Fibroblast of lung (primary cell): ENCODE measurements at regions not wholly inside any gene's neighbourhood (a gene's known extent, or its start where the extent isn't known, plus 50 kb on each side); places are given as distances from the start of the nearest gene placed in this dataset.

Experiments used
- DNase-seq, 2 donors: peaks; one replicate each; pipeline versions ENCODE4 v3.0.0 to v3.0.0-alpha.2; 2010; ENCODE audit warnings: low read depth in 2 of 2
- H2AFZ ChIP-seq: 2 replicates; pipeline ENCODE4 v1.5.1; 2012; ENCODE audit warnings: low read length, control low read depth, inconsistent platforms
- H3K27ac ChIP-seq: 2 replicates; pipeline ENCODE4 v1.5.1; 2011; ENCODE audit warnings: low read length, control low read depth; ENCODE audit not compliant: insufficient read depth
- H3K27me3 ChIP-seq: 2 replicates; pipeline ENCODE4 v1.5.1; 2011; ENCODE audit warnings: mild to moderate bottlenecking, low read length; ENCODE audit not compliant: control insufficient read depth, insufficient read depth
- H3K36me3 ChIP-seq: 2 replicates; pipeline ENCODE4 v1.5.1; 2011; ENCODE audit warnings: low read length; ENCODE audit not compliant: control insufficient read depth, insufficient read depth
- H3K4me1 ChIP-seq: 2 replicates; pipeline ENCODE4 v1.5.1; 2011; ENCODE audit warnings: low read length; ENCODE audit not compliant: control insufficient read depth, insufficient read depth; ENCODE audit errors: extremely low read depth
- H3K4me2 ChIP-seq: 2 replicates; pipeline ENCODE4 v1.5.1; 2011; ENCODE audit warnings: low read length, control low read depth; ENCODE audit not compliant: insufficient read depth; ENCODE audit errors: extremely low read depth
- H3K4me3 ChIP-seq, 4 experiments: fragments of 200-600 bp in 1 of 4; sonication (generic) in 1 of 4; replicated peaks in 1 of 4; 2 replicates each; pipeline ENCODE4 v1.5.1; 2011 to 2016; ENCODE audit warnings: low read length in 4 of 4, low read depth in 3 of 4, mild to moderate bottlenecking in 3 of 4, control low read depth in 2 of 4, inconsistent platforms in 1 of 4, mixed read lengths in 1 of 4; ENCODE audit not compliant: insufficient read depth in 1 of 4; ENCODE audit errors: control extremely low read depth in 1 of 4
- H3K79me2 ChIP-seq: 2 replicates; pipeline ENCODE4 v1.5.1; 2012; ENCODE audit warnings: mild to moderate bottlenecking, low read length, inconsistent platforms; ENCODE audit not compliant: control insufficient read depth, insufficient read depth
- H3K9ac ChIP-seq: 2 replicates; pipeline ENCODE4 v1.5.1; 2011; ENCODE audit warnings: mild to moderate bottlenecking, low read length, control low read depth; ENCODE audit not compliant: insufficient read depth
- H3K9me3 ChIP-seq: 2 replicates; pipeline ENCODE4 v1.5.1; 2012; ENCODE audit warnings: low read depth, low read length; ENCODE audit not compliant: control insufficient read depth, insufficient read depth
- H4K20me1 ChIP-seq: 2 replicates; pipeline ENCODE4 v1.5.1; 2011; ENCODE audit warnings: low read length; ENCODE audit not compliant: control insufficient read depth, insufficient read depth; ENCODE audit errors: extremely low read depth
- EZH2 ChIP-seq: IDR thresholded peaks from 2 replicates; pipeline ENCODE4 v1.5.1; 2012; ENCODE audit warnings: low read length, control low read depth, mild to moderate bottlenecking; ENCODE audit errors: missing control alignments
- TF ChIP-seq, protein P1 (sequence below), 2 donors: IDR thresholded peaks in 1 of 2; conservative IDR thresholded peaks in 1 of 2; 1 replicate in 1 of 2; 2 replicates in 1 of 2; pipeline ENCODE4 v1.5.1; 2011 to 2012; ENCODE audit warnings: low read length in 2 of 2, control low read depth in 1 of 2, inconsistent platforms in 1 of 2, low read depth in 1 of 2, mild to moderate bottlenecking in 1 of 2

DNA sequence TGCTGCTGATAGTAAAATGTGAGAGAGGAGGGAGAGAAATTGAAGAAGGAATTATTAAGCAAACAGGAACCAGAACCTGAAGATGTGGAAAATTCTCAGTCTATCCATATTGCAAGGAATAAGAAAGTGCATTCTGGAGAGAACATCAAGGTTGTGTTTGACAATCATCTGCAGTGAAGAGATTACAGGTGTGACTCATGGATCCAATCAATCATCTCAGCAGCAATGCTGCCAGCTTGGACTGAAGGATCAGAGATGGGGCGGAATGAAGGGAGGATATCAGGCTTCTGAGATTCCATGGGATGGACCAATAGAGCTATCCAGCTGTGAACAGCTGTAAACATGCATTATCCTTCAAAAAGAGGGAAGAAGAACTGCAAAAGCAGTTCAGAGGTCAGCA lies 247.3 kb downstream of the LPIN1 start:
- no peaks in the 10 kb centered on the region for H3K79me2 ChIP-seq
- no peak overlapping the region for H2AFZ ChIP-seq
- H3K9me3 ChIP-seq = no peaks in the 10 kb centered on the region
- H4K20me1 ChIP-seq = no peaks in the 10 kb centered on the region
- no peak for DNase-seq
- H3K27ac ChIP-seq = no peak overlapping the region
- TF ChIP-seq, protein P1, sequence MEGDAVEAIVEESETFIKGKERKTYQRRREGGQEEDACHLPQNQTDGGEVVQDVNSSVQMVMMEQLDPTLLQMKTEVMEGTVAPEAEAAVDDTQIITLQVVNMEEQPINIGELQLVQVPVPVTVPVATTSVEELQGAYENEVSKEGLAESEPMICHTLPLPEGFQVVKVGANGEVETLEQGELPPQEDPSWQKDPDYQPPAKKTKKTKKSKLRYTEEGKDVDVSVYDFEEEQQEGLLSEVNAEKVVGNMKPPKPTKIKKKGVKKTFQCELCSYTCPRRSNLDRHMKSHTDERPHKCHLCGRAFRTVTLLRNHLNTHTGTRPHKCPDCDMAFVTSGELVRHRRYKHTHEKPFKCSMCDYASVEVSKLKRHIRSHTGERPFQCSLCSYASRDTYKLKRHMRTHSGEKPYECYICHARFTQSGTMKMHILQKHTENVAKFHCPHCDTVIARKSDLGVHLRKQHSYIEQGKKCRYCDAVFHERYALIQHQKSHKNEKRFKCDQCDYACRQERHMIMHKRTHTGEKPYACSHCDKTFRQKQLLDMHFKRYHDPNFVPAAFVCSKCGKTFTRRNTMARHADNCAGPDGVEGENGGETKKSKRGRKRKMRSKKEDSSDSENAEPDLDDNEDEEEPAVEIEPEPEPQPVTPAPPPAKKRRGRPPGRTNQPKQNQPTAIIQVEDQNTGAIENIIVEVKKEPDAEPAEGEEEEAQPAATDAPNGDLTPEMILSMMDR (conservative IDR thresholded peaks at IDR 0.05 in 1 of 2, IDR thresholded peaks at IDR 0.05 in 1 of 2; ENCODE audit: low read depth in 1 of 2, low read length in 2 of 2) = no peak
- TF ChIP-seq EZH2 = no peak
- no peaks in the 10 kb centered on the region for H3K36me3 ChIP-seq
- no peak overlapping the region for H3K4me3 ChIP-seq
- no peaks in the 10 kb centered on the region for H3K27me3 ChIP-seq
- no peak overlapping the region for H3K9ac ChIP-seq
- no peaks in the 10 kb centered on the region for H3K4me1 ChIP-seq
- H3K4me2 ChIP-seq = no peak overlapping the region

DNA sequence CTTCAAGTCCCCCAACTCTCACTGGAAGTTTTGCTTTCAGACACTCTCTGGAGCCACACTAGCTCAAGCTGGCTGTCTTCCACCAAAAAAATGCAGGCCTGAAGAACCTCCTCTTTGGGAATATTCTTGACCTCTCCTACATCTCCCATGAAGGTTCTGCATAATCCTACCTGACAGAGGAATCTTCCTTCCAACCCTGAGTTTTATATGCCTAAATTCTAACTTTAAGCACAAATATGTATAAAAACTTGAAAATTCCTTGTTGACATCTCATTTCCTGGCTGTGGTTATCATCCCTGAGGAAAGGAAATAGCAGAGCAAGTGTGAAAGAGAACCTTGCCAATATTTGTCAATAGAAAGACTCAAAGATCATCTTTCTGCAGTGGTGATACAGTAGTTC lies 249.0 kb downstream of the LPIN1 start:
- Histone ChIP-seq H2AFZ (no peak overlapping the region), H3K27me3 (no peaks in the 10 kb centered on the region), H3K4me2 (no peak overlapping the region), H3K9me3 (no peaks in the 10 kb centered on the region), H3K4me3 (no peak overlapping the region), H4K20me1 (no peaks in the 10 kb centered on the region), H3K79me2 (no peaks in the 10 kb centered on the region), H3K9ac (no peak overlapping the region), H3K27ac (no peak overlapping the region), H3K4me1 (no peaks in the 10 kb centered on the region), H3K36me3 (no peaks in the 10 kb centered on the region)
- peak in 1 of 2 donors; percentile 76 for DNase-seq
- no peak for TF ChIP-seq EZH2
- TF ChIP-seq, protein P1 (conservative IDR thresholded peaks at IDR 0.05 in 1 of 2, IDR thresholded peaks at IDR 0.05 in 1 of 2; ENCODE audit: low read depth in 1 of 2, low read length in 2 of 2) = no peak

DNA sequence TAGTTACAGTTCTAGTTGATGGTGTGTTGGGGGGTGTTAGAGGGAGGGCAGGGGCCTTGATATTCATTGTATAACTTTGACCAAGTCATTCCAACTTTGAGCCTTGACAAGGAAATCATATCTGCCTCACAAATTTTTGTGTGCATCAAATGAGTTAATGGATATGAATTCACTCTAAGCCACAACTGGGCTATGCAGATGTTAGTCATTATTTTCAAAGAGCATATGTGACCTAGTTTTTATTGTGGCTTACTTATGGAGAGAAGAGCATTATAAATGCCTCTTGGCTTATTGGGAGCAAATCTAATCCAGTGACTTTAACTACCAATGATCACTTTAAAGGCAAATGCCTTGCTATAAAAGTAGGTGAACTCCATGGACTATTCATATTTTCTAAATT lies 250.2 kb downstream of the LPIN1 start:
- H3K9ac ChIP-seq = no peak overlapping the region

More for the DNA sequence above, 250.2 kb downstream of the LPIN1 start:
- Histone ChIP-seq H3K27ac (no peak overlapping the region), H3K79me2 (no peaks in the 10 kb centered on the region), H4K20me1 (no peaks in the 10 kb centered on the region), H3K4me2 (no peak overlapping the region), H2AFZ (no peak overlapping the region), H3K4me3 (no peak overlapping the region), H3K9me3 (no peaks in the 10 kb centered on the region), H3K4me1 (no peaks in the 10 kb centered on the region), H3K36me3 (no peaks in the 10 kb centered on the region), H3K27me3 (no peaks in the 10 kb centered on the region)
- TF ChIP-seq, protein P1 (conservative IDR thresholded peaks at IDR 0.05 in 1 of 2, IDR thresholded peaks at IDR 0.05 in 1 of 2; ENCODE audit: low read depth in 1 of 2, low read length in 2 of 2) = no peak
- no peak for TF ChIP-seq EZH2
- DNase-seq = peak; percentile 50 to 76
